ENCODE measurements at regions not wholly inside any gene's neighbourhood (a gene's known extent, or its start where the extent isn't known, plus 50 kb on each side); places are given as distances from the start of the nearest gene placed in this dataset.

- Histone ChIP-seq H3K27ac (no peak overlapping the region), H3K9me3 (no peaks in the 10 kb centered on the region), H3K4me3 (no peak overlapping the region), H3K36me3 (no peaks in the 10 kb centered on the region), H3K27me3 (ENCODE audit: low read depth) (no peaks in the 10 kb centered on the region), H3K4me1 (no peaks in the 10 kb centered on the region)
- intact Hi-C loops (cut with DNase I): no loop called here
- TF ChIP-seq CTCF (IDR thresholded peaks at IDR 0.05): no peak
- DNase-seq (no peak), ATAC-seq (peak in 1 of 2 donors; percentile 24)
Measured at GRCh38 chr11:82559609-82560008, 174.1 kb downstream of the FAM181B start.

- ATAC-seq: peak; percentile 62 to 76
- Histone ChIP-seq H3K9me3 (no peaks in the 10 kb centered on the region), H3K27me3 (ENCODE audit: low read depth) (no peaks in the 10 kb centered on the region), H3K4me1 (no peaks in the 10 kb centered on the region), H3K27ac (no peak overlapping the region), H3K4me3 (no peak overlapping the region), H3K36me3 (no peaks in the 10 kb centered on the region)
- DNase-seq: peak; percentile 59
- TF ChIP-seq CTCF (IDR thresholded peaks at IDR 0.05): no peak
- intact Hi-C loops (cut with DNase I): no loop called here
Measured at GRCh38 chr11:82557274-82557673, 176.4 kb downstream of the FAM181B start.

GRCh38 chr11:82556210-82556609 lies 177.5 kb downstream of the FAM181B start:
- no peak overlapping the region for H3K4me3 ChIP-seq
- ATAC-seq (no peak), DNase-seq (no peak)
- no peak overlapping the region for H3K27ac ChIP-seq
- intact Hi-C loops (cut with DNase I): no loop called here
- no peaks in the 10 kb centered on the region for H3K4me1 ChIP-seq
- H3K27me3 ChIP-seq (ENCODE audit: low read depth): no peaks in the 10 kb centered on the region
- no peak for TF ChIP-seq CTCF (IDR thresholded peaks at IDR 0.05)
- no peaks in the 10 kb centered on the region for H3K36me3 ChIP-seq
- H3K9me3 ChIP-seq: no peaks in the 10 kb centered on the region

GRCh38 chr11:82546661-82547557 lies 186.8 kb downstream of the FAM181B start:
- no peak overlapping the region for H3K27ac ChIP-seq
- ATAC-seq (peak in 1 of 2 donors; percentile 34), DNase-seq (no peak)
- H3K4me3 ChIP-seq: no peak overlapping the region
- H3K9me3 ChIP-seq: no peaks in the 10 kb centered on the region
- intact Hi-C loops (cut with DNase I): no loop called here
- no peaks in the 10 kb centered on the region for H3K36me3 ChIP-seq
- no peaks in the 10 kb centered on the region for H3K27me3 ChIP-seq (ENCODE audit: low read depth)
- TF ChIP-seq CTCF (IDR thresholded peaks at IDR 0.05): no peak
- no peaks in the 10 kb centered on the region for H3K4me1 ChIP-seq

GRCh38 chr11:82539669-82540068 lies 194.0 kb downstream of the FAM181B start:
- Histone ChIP-seq H3K27ac (no peak overlapping the region), H3K9me3 (no peaks in the 10 kb centered on the region), H3K27me3 (ENCODE audit: low read depth) (no peaks in the 10 kb centered on the region), H3K36me3 (no peaks in the 10 kb centered on the region), H3K4me1 (no peaks in the 10 kb centered on the region), H3K4me3 (no peak overlapping the region)
- DNase-seq: no peak
- intact Hi-C loops (cut with DNase I): no loop called here
- TF ChIP-seq CTCF (IDR thresholded peaks at IDR 0.05): no peak
- ATAC-seq: no peak

All from lower lobe of right lung (tissue), 2 donors.